ENCODE measurements at regions not wholly inside any gene's neighbourhood (a gene's known extent, or its start where the extent isn't known, plus 50 kb on each side); places are given as distances from the start of the nearest gene placed in this dataset.

DNA sequence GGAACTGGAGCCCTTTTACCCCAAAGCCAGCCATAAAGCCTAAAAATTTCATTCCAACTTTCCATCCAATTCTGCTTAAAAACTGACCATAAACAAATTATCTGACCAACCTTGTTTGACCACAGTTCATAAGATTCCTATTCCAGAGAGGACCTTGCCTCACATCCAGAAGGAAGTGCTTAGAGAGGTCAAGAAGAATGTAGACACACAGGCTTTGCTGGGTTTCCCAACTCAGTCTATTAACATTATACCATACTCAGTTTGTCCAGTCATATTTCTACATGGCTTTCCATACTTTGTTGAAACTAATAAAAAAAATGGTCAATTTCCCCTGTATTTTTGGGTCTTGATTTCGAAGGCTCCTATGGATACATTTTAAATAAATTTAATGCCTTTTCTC is 1522.5 kb downstream of the ARAP2 start:
- DNase-seq: no peak

DNA sequence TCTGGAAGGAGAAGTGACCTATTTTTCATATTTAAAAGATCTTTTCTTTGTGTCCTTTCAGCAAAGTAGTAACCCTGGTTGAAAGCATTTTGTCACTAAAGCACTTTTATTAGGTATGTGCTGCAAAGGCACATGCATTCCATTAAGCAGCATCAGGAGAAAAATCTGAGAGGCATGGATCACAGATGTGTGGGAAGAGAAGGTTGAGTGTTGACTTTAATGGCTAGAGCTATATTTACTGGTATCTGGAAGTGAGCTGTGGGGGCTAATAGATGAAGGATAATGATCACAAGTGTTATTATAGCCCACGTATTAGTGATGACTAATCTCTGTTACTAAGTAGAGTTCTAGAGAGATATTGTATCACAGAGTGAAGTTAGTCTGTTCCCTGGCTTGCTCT is 1520.7 kb downstream of the ARAP2 start:
- DNase-seq: no peak

DNA sequence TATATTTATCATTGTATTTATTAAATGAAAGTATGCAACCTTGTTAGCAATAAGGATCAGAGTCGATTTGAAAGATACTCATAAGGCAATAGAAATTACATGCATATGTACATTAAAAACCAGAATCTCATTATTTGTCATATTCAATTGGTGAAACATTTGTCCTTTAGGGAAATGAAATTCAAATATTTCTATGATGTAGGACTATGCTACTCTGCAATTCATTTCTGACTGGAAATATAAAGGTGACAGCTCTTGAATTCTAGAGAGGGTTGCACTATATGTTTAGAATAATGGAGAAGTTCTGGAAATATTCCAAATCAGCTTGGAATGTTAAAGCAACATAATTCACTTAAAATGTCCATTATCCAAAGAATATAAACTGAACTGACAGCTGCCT is 1519.8 kb downstream of the ARAP2 start:
- no peak for DNase-seq

DNA sequence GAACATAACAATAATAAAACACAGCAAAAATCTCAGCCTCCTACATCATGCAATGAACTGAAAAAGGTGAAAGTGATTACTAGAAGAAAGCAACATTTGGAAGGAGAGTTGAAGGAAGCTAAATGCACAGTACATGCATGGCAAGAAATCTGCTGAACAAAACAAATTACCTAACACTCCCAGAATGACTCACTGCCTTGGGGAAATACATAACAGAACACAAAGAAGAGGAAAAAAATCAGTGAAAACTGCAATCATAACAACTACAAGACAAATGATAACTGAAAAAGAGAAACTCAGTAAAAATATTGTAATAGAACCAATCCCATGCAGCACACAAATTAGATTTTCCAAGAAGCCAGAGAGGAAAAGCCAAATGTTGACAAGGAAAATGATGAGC is 1513.2 kb downstream of the ARAP2 start:
- no peak for DNase-seq

DNA sequence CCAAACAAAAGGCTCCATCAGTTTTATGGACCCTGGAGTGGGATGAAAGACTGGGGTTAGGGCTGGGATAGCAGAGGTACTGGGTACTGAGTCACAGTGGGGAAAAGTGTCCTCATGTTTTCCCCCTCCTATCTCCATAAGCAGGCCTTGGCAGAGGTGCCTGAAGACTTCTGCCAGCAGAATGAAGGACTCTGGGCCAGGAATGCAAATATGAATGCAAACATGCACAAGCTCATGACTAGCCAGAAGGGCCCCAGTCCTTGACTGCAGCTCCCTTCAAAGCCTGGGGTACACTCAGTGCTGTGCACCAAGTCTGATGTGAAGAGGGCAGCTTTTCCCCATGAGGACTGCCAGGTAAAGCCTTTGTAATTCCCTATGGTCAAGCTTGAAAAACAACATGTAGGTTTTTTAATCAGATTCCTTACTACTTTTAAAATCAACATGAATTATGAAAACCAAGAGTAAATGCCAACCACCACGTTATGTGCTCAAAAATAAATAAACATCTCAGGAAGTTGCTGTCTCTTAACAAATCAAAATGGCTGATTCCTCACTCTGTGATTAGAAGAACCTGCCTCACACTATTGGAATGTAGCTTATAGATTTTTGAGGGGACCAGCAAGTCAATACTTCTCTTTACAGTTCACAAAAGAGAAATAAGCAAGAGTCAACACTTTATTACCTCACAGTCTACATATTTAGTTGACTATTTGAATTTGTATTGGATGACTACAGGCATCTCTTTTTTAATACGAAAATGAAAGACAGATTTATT is 1512.0 kb downstream of the ARAP2 start:
- no peak for DNase-seq

DNA sequence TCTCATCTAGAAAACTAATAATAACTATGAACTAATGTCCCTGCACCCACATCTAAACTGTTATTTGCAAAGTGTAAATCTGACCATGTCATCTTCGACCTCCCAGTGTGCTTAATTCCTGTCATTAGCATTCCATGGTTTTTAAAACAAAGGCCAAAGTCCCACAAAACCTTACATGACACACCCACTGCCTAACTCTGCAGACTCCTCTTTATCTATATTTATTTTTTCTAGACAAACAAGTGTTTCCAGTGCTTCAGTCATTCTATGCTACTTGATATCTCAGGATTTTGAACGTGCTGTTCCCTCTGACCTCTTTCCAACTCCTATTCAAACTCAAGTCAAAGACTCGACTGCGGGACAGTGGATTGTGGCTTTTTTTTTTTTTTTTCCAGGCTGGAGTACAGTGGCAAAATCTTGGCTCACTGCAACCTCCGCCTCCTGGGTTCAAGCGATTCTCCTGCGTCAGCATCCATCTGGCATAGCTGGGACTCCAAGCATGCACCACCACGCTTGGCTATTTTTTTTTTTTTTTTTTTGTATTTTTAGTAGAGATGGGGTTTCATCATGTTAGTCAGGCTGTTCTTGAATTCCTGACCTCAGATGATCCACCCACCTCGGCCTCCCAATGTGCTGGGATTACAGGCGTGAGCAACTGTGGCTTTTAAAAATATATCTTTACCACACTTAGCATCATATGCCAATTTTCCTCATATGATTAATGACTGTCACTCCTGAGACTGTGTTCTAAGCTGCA is 1511.0 kb downstream of the ARAP2 start:
- DNase-seq: no peak

DNA sequence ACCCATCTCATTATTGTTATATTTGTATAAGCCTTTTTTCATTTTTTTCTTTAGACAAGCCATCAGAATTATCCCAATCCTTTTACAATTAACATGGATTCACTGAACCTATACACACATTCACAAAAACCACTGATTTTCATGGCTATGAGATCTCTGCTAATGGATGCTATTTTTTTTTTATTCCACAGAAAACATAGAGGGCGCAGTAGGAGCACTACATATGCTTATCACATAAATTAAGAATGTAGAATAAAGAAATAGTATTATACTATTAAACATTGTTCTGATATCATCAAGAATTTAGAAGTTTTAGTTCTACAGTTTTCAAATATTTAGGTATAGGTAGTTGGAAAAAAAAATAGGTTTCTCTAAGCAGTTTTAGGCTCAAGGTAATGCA is 1477.4 kb downstream of the ARAP2 start:
- no peak for DNase-seq

DNA sequence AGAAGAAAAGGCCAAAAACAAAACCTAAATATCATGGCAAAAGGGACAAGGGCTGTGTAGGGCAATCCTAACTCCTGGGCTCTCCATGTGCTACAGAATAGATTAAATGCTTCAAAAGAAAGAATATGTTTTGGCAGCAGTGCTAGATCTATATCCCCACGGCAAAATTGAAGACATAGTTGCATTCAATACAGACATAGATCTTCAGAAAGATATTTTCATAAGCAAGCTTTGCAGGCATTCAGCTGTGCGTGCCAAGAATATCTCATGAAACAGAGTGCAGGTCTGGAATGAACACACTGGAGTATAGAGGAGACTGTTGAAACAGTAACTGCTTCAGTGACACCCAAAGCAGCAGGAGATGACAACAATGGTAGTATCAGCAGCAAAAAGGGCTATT is 1476.9 kb downstream of the ARAP2 start:
- DNase-seq: no peak

DNA sequence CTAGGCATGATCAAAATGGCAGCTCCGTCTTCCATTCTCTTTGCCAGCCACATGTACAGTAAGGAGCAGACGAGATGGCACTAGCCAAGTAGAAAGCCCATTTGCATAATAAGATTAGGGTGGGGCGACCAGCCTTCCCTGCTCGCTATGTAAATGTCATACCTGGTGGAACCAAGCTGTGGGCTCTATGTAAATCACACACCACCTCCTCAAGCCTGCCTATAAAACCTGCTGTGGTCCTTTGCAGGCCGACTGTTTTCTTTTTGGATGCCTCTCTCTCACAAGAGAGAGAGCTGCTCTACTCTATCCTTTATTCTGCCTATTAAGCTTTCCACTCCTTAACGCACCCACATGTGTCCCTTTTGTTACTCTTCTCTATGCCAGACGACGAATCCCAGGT is 1472.7 kb downstream of the ARAP2 start:
- no peak for DNase-seq

DNA sequence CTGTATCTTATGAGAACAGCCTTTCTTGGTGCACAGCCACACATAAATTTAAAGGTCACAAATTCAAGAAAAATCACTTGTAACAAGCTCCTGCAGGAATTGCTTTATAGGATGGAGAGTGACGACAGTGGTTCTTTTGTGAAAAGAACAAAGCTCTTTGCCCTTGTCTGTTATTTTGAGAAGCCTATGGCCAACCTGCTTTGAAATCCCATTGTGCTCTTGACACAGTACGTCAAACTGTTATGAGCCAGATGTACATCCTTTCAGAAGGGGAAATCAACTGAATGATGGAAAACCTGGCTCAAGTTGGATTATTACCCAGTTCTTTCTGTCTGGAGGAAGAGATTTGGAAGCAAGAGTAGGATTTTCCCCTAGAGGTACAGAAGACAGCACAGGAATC is 1454.2 kb downstream of the ARAP2 start:
- DNase-seq: no peak

DNA sequence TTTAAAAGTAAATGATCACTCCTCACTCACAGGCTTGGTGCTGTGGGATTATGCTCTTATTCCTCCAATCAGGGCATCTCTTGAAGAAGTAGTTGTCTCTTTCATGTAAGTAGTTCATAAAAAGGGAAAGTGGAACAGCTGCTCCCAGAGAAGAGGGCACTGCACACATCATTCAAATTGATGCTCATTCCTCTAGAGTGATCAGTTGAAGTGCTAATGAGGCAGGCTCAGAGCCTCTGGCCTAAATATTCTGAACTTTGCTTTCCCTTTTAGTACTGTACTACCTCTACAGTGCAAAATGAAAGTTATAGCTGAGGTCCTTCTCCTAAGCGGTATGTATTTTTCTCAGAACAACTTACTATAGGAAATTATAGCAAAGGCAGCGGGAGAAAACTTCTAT is 1453.1 kb downstream of the ARAP2 start:
- DNase-seq: no peak

DNA sequence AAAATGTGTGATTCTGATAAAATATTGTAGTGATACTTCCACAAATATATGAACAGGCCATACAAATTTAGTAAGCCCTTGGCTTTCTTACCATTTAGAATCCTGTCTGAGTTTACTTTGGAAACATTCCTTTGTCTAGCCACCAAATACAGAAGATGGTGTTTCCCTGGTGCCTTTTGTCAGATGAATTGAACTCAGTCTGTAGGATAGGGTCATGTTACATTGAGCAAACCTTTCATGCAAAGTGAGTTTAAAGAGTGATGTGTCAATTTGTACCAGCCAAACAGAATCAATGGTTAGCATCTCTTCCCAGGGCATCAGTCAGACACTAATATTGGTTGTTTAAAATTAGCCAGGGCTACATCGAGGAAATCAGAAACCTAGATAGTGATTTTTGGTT is 1443.4 kb downstream of the ARAP2 start:
- DNase-seq: no peak

DNA sequence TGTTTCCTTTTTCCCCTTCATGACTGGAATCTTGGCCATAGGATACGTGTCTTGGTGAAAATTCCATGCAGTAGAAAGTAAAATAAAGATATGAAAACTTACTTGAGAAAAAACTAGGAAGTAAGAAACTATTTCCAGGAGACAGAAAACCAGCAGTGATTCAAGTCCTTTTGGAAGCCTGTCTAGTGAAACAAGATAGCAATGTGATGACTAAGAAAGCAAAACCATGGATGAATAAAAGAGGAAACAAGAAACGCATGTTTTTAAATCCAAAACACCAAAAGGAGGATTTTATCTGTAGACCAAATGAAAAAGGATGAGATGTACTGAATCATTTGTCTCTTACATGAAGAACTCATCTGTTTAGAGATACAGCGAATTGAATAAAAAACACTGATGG is 1430.0 kb downstream of the ARAP2 start:
- DNase-seq: no peak

DNA sequence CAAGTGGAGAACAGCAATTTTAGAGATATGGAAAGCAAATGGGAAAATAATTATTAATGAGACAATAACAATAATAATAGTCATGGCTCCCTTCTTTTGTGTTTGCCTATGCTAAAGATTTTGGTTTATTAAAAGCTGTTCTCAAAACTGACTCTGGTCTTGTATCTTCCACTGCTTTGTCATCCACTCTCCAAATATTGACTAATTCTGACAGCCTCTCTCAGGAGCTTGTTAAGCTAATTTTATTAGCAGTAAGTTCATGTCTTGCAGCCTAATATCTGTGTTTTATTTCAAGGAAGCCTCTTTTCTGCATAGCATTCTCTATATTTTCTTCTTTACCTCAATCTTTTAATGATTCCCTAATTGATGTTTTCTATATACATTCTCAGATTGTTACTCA is 1419.8 kb downstream of the ARAP2 start:
- no peak for DNase-seq

DNA sequence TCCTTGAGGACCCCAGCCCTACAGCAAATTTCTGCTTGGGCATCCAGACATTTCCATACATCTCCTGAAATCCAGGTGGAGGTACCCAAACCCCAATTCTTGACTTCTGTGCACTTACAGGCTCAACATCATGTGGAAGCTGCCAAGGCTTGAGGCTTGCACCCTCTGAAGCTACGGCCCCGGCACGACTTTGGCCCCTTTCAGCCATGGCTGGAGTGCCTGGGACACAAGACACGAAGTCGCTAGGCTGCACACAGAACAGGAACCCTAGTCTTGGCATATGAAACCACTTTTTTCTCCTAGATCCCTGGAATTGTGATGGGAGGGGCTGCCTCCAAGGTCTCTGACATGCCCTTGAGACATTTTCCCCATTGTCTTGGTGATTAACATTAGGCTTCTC is 1417.7 kb downstream of the ARAP2 start:
- DNase-seq: no peak

DNA sequence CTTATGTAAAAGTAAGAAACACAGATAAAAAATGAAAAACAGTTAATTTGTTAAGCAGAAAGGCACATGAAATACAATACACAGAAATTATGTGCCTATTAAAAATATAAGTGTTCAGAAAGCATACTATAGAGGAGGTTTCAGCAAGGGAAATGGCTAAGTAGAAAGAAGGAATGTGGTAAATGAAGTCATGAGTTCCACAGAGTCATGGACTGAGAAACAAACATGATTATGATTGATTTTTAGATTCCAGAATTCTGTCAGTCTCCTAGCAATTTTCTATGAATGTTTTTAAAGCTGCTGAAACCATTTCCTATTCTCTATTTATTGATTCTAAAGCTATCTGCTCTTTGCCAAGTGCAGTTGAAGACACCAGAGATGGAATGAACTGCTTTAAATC is 1398.4 kb downstream of the ARAP2 start:
- DNase-seq: no peak

DNA sequence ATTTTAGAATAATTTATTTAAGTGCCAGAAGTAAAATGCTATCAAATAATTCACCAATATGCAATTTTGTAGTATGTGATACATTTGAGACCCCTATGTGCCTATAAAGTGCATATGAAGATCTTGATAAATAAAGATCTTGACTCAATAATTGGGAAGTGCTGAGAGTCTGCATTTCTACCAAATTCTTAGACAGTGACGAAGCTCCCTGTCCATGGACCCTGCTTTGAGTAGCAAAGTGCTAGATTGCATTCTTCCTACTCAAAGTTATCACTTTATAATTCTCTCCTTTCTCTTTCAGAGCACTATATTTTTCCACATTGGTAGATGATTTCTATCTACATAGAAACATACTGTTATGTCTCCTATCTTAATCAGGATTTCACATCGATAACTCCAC is 1393.9 kb downstream of the ARAP2 start:
- no peak for DNase-seq

DNA sequence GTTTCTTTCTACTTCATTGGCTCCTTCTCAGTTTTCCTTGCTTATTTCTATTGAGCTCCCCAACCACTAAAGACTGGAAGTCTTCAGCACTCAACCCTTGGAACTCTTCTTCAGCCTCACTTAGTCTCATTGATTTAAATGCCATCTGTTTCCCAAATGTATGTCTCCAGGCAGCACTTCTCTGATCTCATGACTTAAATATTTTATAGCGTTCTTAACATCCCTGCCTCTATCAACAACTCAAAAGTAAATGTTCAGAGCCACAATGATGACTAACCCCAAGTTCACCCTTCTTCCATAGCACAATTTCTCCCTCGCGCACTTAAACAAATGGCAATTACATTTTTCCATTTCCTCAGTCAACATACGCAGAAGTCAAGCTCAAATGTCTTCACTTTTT is 1393.3 kb downstream of the ARAP2 start:
- no peak for DNase-seq

DNA sequence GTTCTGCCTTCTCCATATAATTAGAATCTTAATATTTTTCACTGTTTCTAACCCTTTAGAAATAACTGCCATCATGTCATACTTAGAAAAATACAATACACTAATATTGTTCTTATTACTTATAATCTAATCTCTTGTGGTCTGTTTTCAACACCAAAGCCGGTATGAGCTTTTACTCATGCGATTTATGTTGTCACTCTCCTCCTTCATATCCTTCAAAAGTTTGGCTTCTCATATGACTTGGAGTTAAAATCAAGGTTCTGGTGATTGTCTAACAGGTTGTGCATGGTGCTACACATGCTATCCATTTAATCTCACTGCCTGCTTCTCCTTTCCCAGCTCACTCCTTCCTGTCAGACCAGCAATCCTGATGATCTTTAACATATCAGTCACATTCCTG is 1392.9 kb downstream of the ARAP2 start:
- no peak for DNase-seq

DNA sequence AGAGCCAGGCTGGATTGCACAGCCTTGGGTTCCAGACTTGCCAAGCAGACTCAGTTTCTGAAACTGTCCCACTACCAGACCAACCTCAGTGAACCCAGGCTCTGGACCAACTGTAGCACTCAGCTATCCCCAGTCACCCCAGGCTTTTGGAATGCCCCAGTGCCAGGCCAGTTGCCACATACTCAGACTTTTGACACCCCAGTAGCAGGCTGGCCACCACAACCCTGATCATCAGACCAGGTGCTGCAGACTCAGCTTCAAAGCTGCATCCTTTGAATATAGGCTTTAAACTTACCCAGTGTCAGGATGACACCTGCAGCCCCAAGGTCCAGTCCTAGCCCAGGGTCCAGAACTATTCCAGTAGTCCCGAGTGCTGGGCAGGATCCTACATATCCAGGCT is 1389.9 kb downstream of the ARAP2 start:
- DNase-seq: no peak

DNA sequence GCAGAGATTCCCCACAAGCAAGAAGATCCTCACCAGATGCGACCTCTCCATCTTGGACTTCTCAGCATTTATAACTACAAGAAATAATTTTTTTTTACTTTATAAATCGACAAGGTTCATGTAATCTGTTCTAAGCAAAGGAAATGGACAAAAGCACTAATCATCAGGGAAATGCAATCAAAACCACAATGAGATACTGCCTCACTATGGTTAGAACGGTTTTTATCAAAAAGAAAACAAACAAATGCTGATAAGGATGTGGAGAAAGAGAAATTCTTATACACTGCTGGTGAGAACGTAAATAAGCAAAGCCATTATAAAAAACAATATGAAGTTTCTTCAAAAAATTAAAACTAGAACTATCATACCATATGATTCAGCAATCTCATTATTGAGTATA is 1382.6 kb downstream of the ARAP2 start:
- DNase-seq: no peak

DNA sequence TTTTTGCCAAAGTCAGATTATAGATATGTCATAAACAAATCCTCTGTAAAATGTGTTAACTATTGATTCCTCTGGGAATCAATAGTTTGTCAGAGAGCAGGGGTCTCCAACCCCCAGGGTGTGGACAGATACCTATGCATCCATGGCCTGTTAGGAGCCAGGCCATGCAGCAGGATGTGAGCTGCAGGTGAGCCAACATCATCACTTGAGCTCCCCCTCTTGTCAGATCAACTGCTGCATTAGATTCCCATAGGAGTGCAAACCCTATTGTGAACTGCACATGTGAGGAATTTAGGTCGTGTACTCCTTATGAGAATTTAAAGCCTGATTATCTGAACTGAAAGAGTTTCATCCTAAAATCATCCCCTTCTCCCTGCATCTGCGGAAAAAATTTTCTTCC is 1365.4 kb downstream of the ARAP2 start:
- DNase-seq: no peak

DNA sequence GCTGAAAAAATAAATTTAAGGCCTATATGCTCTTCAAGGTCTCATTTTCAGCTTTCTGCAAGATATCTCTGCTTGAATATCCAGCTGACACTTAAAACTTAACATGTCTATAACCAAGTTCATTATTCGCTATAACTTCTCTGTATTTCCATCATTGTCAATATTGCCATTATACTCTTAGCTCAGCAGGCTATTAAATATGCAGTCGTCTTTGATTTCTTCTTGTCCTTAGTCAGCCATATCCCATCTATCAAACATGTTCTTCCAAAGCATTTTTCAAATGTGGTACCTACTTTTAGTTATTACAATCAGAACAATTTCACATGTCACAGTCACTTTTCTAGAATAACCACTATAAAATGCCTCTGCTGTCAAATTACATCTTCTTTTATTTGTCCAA is 1364.1 kb downstream of the ARAP2 start:
- no peak for DNase-seq

DNA sequence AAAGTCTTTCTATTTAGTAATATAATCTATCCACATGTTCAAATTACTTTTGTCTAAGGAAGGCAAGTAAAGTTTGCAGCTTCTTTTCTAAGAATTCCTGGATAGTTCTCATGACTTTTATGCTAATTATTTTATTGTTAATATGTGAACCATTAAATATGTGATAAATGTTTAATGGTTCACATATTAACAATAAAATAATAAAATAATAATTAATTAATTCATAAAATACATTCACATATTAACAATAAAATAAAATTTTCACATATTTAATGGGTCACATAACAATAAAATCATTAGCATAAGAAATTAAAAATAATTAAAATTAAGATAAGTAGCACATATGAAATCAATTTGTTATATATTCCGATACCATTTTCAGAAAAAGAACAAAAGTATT is 1352.4 kb downstream of the ARAP2 start:
- DNase-seq: no peak

DNA sequence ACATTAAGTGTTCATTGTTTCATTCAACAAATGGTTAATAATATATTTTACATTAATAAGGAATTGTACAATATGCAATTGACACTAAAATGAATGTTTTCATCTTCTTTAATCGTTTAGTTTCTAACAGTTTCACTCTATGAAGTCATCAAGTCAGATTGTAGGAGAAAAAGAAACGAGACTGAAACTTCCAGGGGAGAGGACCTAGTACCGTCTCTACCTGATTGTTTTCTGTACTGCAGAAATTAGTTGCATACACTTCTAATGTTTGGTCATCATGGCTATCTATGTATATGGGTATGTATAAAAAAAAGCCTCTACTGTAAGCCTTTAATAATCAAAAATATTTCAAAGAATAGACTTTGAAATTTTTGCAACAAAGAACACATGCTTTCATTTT is 1350.9 kb downstream of the ARAP2 start:
- no peak for DNase-seq
